ENCODE measurements at regions not wholly inside any gene's neighbourhood (a gene's known extent, or its start where the extent isn't known, plus 50 kb on each side); places are given as distances from the start of the nearest gene placed in this dataset.
A peak's percentile ranks its signal among the peaks of the same experiment; 100 is the strongest.
"Not testable (repeated sequence)": the region's sequence is repeated elsewhere in the genome, so short reads cannot be mapped to it uniquely, and the experiment has no call there.

GRCh38 chr18:70620837-70621612, 332.2 kb downstream of the SOCS6 start:
- no peak for DNase-seq

GRCh38 chr18:70617020-70617763, 328.3 kb downstream of the SOCS6 start:
- DNase-seq, result no peak

DNA sequence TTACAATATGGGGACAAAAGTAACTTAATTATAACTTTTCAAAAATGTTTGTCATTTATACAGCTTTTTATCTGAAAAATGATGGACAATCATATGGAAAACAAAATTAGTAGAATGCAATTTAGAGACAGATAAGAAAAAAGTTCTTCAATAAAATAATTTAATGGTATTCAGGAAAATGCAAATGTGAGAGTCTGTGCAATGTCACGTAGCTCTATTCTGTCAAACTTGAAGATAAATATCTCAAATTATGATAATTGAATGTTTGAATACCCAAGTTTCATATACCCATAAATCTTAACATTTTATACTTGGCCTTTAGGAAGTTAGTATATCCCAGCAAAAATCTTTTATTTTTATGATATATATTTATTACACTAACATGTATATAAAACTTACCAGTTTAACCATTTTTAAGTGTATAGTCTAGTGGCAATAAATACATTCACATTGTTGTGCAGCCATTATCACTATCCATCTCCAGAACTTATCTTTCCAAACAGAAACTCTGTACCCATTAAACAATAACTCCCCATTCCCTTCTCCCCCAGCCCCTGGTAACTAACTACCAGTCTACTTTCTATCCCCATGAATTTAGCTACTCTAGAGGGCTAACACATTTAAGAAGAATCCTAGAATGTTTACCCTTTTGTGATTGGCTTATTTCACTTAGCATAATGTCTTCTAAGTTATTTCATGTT, 311.5 kb downstream of the SOCS6 start:
- no peak for DNase-seq

- DNase-seq, result no peak
Observed at GRCh38 chr18:70598406-70598805, 309.6 kb downstream of the SOCS6 start.

DNA sequence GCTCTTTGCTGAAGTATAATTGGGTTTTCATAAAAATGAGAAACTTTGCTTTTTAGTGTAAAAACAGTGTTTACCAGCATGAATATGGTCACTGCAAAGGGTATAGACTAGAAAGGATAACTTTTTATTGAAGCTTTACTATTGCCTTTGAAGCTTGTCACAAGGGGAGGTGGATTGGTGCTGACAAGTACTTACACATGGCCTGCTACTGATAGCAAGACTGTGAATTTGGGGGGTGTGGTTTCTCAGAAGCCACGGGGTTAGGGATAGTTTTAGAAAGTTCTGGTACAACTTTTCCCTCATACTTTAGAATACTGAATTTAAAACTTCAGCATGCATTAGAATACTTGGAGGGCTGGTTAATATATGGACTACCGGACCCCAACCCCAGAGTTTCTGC, 294.1 kb downstream of the SOCS6 start:
- DNase-seq, result no peak

GRCh38 chr18:70578480-70578879, 289.6 kb downstream of the SOCS6 start:
- peak in 1 of 51 donors; percentile 0 for DNase-seq

- DNase-seq, result no peak
Observed at GRCh38 chr18:70577023-70577420, 288.2 kb downstream of the SOCS6 start.

DNA sequence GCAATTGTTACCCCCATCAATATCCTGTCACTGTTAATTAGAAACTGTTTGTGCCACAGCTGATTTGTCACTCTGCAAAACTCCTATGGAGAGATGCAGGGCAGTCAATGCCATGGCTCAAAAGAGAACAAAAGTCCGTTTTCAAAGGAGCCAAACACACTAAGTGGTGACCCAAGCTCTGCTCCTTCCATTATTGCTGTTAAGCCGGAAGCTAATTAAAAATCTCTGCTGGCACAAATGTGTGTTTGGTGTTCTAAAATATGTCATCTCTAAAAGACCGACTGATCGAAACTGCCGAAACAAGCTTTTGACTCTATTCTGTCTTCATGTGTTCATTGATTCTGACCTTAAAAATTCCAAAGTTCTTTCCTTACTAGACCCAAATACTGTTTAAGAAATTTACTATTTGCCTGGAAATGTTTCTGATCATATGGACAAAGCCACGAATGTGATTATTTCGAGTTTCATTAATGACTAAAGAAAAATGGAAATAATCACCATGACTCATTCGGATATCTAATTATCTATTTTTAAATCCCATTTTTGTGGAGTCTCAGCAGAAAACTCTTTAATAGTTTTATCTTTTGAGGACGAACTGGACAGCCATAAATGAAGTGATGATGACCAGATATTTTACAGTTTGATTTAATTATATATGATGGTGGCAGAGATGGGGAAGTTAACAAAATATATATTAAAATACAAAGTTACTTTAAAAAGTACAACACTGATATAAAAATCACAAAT, 287.6 kb downstream of the SOCS6 start:
- no peak for DNase-seq

GRCh38 chr18:70574951-70575350, 286.1 kb downstream of the SOCS6 start:
- not testable (repeated sequence) for DNase-seq

DNA sequence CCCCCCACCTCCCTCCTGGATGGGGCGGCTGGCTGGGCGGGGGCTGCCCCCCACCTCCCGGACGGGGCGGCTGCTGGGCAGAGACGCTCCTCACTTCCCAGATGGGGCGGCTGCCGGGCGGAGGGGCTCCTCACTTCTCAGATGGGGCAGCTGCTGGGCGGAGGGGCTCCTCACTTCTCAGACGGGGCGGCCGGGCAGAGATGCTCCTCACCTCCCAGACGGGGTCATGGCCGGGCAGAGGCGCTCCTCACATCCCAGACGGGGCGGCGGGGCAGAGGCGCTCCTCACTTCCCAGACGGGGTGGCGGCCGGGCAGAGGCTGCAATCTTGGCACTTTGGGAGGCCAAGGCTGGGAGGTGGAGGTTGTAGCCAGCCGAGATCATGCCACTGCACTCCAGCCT, 280.8 kb downstream of the SOCS6 start:
- not testable (repeated sequence) for DNase-seq

DNA sequence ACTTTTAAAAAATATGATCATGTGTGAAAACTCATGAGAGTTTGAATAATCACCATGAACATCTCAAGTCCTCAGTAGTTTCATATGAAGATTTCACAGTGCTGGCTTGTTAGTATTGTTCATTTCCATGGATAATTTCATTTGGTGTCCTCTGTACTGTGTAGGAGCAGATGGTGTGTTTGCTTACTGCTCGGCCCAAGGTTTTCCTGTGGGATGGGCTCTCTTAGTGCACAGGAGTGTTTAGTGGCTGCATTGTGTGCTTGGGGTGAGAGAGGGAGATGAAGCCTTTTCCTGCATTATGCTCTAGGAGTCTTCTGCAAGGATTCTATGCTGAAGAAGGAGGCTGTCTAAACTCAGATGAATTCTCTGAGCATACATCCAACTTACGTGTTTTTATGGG, 270.6 kb downstream of the SOCS6 start:
- no peak for DNase-seq

- no peak for DNase-seq
Observed at GRCh38 chr18:70558371-70558770, 269.5 kb downstream of the SOCS6 start.

DNA sequence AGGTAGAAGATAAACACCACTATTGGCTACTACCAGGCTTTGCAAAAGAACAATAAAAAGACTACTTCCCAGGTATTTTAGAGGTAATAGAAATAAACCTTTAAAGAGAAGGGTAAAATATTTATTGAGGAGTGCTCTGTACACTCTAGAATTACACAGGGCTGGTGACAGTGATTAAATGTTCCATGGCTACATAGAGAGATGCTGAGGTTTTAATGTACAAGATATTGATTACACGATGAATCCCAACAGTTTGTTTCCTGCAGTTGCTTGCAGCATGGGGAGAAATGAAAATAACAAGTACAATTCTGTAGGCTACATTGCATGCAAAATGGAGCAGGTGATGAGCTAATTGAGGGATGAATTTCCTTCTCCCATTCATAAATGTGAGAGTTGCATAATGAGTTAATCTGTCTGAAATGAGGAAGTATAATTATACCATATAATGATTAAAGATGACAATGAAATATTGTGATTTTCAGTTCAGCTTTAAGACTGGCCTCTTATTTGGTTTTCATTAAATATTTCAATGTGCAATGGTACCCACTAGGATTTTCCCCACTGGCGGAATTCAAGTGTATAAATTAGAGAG, 266.1 kb downstream of the SOCS6 start:
- no peak for DNase-seq

GRCh38 chr18:70553936-70554260, 265.1 kb downstream of the SOCS6 start:
- no peak for DNase-seq

- DNase-seq, result no peak
Observed at GRCh38 chr18:70553245-70553935, 264.5 kb downstream of the SOCS6 start.

DNA sequence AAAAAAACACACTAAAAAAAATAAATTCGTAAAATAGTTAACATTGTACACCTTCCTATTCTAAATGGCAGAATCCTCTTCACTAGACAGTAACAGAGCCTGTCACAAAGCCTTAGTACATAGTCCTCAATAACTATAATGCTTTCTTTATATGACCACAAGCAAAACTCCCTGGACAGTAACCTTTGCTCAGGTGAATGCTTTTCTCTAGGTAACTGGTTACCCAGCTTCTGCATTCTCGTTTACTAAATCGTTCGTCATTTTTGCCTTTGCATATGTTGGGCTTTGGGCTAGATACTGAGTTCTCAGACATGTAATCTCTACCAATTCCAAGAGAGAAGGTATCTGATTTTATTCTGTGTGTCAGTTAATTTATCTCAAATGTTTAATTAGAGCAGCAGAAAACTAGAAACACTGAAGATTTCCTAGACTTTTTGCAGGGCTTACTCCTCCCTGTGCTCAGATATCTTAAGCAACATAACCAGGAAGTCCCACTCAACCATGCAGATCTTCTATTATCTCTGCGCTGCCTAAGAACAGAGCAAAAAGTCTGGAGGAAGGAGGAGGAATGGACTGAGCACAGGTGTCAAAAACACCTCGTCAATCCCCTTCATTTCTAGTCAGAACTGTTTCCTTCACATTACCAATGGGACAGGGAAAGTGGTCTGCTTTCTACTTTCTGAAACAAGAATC, 247.7 kb downstream of the SOCS6 start:
- DNase-seq, result no peak

DNA sequence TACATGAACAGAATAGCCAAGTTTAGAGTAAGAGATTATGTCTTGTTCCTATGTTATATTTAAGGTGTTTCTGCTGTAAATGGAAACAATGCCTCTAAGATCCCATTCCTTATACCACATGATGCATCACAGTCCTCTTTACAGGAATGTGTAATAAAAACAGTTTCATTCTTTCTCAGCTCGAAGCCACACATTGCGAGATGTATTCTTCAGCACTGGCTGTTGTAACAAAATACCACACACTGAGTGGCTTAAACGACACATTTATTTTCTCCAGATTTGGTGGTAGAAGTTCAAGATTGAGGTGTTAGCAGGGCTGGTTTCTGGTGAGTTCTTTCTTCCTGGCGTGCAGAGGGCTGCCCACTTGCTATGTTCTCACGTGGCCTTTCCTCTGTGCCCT, 246.2 kb downstream of the SOCS6 start:
- no peak for DNase-seq

GRCh38 chr18:70525322-70525721, 236.5 kb downstream of the SOCS6 start:
- not testable (repeated sequence) for DNase-seq

DNA sequence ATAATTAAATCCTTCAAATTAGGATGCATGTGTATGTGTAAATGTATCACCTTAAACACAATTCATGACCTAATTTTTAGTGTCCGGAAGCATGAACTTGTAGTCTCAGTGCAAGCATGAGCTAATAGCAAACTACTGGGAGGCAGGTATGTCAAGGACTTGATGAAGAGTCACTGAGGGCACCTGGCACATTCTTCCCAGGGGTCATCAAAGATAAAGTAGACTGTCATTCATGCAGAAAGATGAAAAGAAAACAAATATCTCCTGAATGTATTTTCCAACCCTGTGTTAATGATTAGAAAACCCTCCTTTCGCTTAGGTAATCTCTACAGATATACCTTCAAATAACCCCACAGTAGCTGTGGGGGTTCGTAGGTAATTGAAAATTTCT, 234.9 kb downstream of the SOCS6 start:
- DNase-seq, result no peak

Data from hypothalamus (tissue), 51 donors.